ENCODE measurements at regions not wholly inside any gene's neighbourhood (a gene's known extent, or its start where the extent isn't known, plus 50 kb on each side); places are given as distances from the start of the nearest gene placed in this dataset.

- no peak for TF ChIP-seq POLR2A (IDR thresholded peaks at IDR 0.05)
- no peak for TF ChIP-seq POLR2AphosphoS5 (IDR thresholded peaks at IDR 0.05)
- TF ChIP-seq CTCF (IDR thresholded peaks at IDR 0.05): no peak
- Histone ChIP-seq H3K27me3 (replicated peaks; ENCODE audit: insufficient read depth) (no peaks in the 10 kb centered on the region), H3K27ac (no peak overlapping the region), H3K36me3 (no peaks in the 10 kb centered on the region), H3K9me3 (no peaks in the 10 kb centered on the region), H3K4me1 (replicated peaks) (no peaks in the 10 kb centered on the region), H3K4me3 (no peak overlapping the region)
- no peak for DNase-seq (ENCODE audit: low spot score)
- intact Hi-C loops (cut with DNase I): no loop called here
- WGBS: 83% methylated on average over 16 of the region's 16 CpGs
Observed at GRCh38 chr5:21225223-21226064, 1237.4 kb upstream of the CDH18 start.

- intact Hi-C loops (cut with DNase I): no loop called here
- WGBS: 85% methylated on average over 1 of the region's 1 CpG
Observed at GRCh38 chr5:21221616-21222015, 1233.6 kb upstream of the CDH18 start.

GRCh38 chr5:21219966-21220365 is 1232.0 kb upstream of the CDH18 start:
- Histone ChIP-seq H3K36me3 (no peaks in the 10 kb centered on the region), H3K27ac (no peak overlapping the region), H3K27me3 (replicated peaks; ENCODE audit: insufficient read depth) (no peaks in the 10 kb centered on the region), H3K4me1 (replicated peaks) (no peaks in the 10 kb centered on the region), H3K9me3 (no peaks in the 10 kb centered on the region), H3K4me3 (no peak overlapping the region)
- intact Hi-C loops (cut with DNase I): no loop called here
- no peak for DNase-seq (ENCODE audit: low spot score)
- no peak for TF ChIP-seq CTCF (IDR thresholded peaks at IDR 0.05)
- TF ChIP-seq POLR2AphosphoS5 (IDR thresholded peaks at IDR 0.05): no peak
- TF ChIP-seq POLR2A (IDR thresholded peaks at IDR 0.05): no peak
- 58% methylated on average over 2 of the region's 2 CpGs for WGBS

More at GRCh38 chr5:21221616-21222015, 1233.6 kb upstream of the CDH18 start:
- no peaks in the 10 kb centered on the region for H3K36me3 ChIP-seq
- no peak overlapping the region for H3K4me3 ChIP-seq
- no peaks in the 10 kb centered on the region for H3K9me3 ChIP-seq
- no peak for TF ChIP-seq POLR2AphosphoS5 (IDR thresholded peaks at IDR 0.05)
- TF ChIP-seq POLR2A (IDR thresholded peaks at IDR 0.05): no peak
- no peak for TF ChIP-seq CTCF (IDR thresholded peaks at IDR 0.05)
- H3K4me1 ChIP-seq (replicated peaks): no peaks in the 10 kb centered on the region
- DNase-seq (ENCODE audit: low spot score): no peak
- no peaks in the 10 kb centered on the region for H3K27me3 ChIP-seq (replicated peaks; ENCODE audit: insufficient read depth)
- H3K27ac ChIP-seq: no peak overlapping the region

GRCh38 chr5:21219251-21219650 is 1231.3 kb upstream of the CDH18 start:
- Histone ChIP-seq H3K27me3 (replicated peaks; ENCODE audit: insufficient read depth) (no peaks in the 10 kb centered on the region), H3K9me3 (no peaks in the 10 kb centered on the region), H3K27ac (no peak overlapping the region), H3K36me3 (no peaks in the 10 kb centered on the region), H3K4me3 (no peak overlapping the region), H3K4me1 (replicated peaks) (no peaks in the 10 kb centered on the region)
- TF ChIP-seq POLR2A (IDR thresholded peaks at IDR 0.05) (no peak), CTCF (IDR thresholded peaks at IDR 0.05) (no peak), POLR2AphosphoS5 (IDR thresholded peaks at IDR 0.05) (no peak)
- intact Hi-C loops (cut with DNase I): no loop called here
- DNase-seq (ENCODE audit: low spot score): no peak
- WGBS: 83% methylated on average over 1 of the region's 1 CpG

GRCh38 chr5:21212026-21212425 is 1224.0 kb upstream of the CDH18 start:
- no peaks in the 10 kb centered on the region for H3K36me3 ChIP-seq
- H3K27ac ChIP-seq: no peak overlapping the region
- H3K4me1 ChIP-seq (replicated peaks): no peaks in the 10 kb centered on the region
- intact Hi-C loops (cut with DNase I): no loop called here
- no peak for DNase-seq (ENCODE audit: low spot score)
- WGBS: 43% methylated on average over 1 of the region's 1 CpG
- TF ChIP-seq CTCF (IDR thresholded peaks at IDR 0.05) (no peak), POLR2AphosphoS5 (IDR thresholded peaks at IDR 0.05) (no peak), POLR2A (IDR thresholded peaks at IDR 0.05) (no peak)
- no peaks in the 10 kb centered on the region for H3K27me3 ChIP-seq (replicated peaks; ENCODE audit: insufficient read depth)
- no peaks in the 10 kb centered on the region for H3K9me3 ChIP-seq
- H3K4me3 ChIP-seq: no peak overlapping the region
